ENCODE measurements at regions not wholly inside any gene's neighbourhood (a gene's known extent, or its start where the extent isn't known, plus 50 kb on each side); places are given as distances from the start of the nearest gene placed in this dataset.

- DNase-seq (ENCODE audit: extremely low read depth, low read depth), result no peak
- TF ChIP-seq CTCF (IDR thresholded peaks at IDR 0.05; ENCODE audit: low read depth, low read length), result no peak
Measured at GRCh38 chr7:85529831-85530230, 343.0 kb upstream of the SEMA3D start.

GRCh38 chr7:85529201-85529600, 342.3 kb upstream of the SEMA3D start:
- no peak for DNase-seq (ENCODE audit: extremely low read depth, low read depth)
- no peak for TF ChIP-seq CTCF (IDR thresholded peaks at IDR 0.05; ENCODE audit: low read depth, low read length)

- no peak for TF ChIP-seq CTCF (IDR thresholded peaks at IDR 0.05; ENCODE audit: low read depth, low read length)
- no peak for DNase-seq (ENCODE audit: extremely low read depth, low read depth)
Measured at GRCh38 chr7:85528581-85528980, 341.7 kb upstream of the SEMA3D start.

- TF ChIP-seq CTCF (IDR thresholded peaks at IDR 0.05; ENCODE audit: low read depth, low read length), result no peak
Measured at GRCh38 chr7:85525676-85526075, 338.8 kb upstream of the SEMA3D start.

GRCh38 chr7:85522070-85522469, 335.2 kb upstream of the SEMA3D start:
- no peak for DNase-seq (ENCODE audit: extremely low read depth, low read depth)
- no peak for TF ChIP-seq CTCF (IDR thresholded peaks at IDR 0.05; ENCODE audit: low read depth, low read length)

More at GRCh38 chr7:85525676-85526075, 338.8 kb upstream of the SEMA3D start:
- DNase-seq (ENCODE audit: extremely low read depth, low read depth), result no peak

- TF ChIP-seq CTCF (IDR thresholded peaks at IDR 0.05; ENCODE audit: low read depth, low read length), result no peak
- DNase-seq (ENCODE audit: extremely low read depth, low read depth), result no peak
Measured at GRCh38 chr7:85521108-85521694, 334.3 kb upstream of the SEMA3D start.

- no peak for TF ChIP-seq CTCF (IDR thresholded peaks at IDR 0.05; ENCODE audit: low read depth, low read length)
- no peak for DNase-seq (ENCODE audit: extremely low read depth, low read depth)
Measured at GRCh38 chr7:85520175-85520574, 333.3 kb upstream of the SEMA3D start.

All from AG09319 (cell line).